ENCODE measurements at regions not wholly inside any gene's neighbourhood (a gene's known extent, or its start where the extent isn't known, plus 50 kb on each side); places are given as distances from the start of the nearest gene placed in this dataset.

DNA sequence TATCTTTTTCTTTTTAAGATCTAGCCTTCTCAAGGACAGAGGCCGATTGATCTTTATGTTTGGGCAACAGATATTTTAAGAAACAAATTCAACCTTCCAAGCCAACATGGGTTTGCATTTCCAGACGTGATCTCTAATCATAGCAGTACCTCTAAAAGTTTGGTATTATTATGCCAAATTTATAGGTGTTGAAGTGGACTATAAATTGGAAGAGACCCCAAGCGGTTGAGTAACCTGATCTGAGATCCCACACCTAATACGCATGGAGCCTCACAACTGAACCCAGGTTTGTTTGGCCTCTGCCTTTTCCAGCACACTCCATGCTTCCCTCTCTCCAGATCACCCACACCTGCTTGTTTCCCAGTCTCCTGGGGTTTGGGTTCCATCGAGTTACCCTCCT lies 116.5 kb downstream of the DDX1 start:
- H4K20me1 ChIP-seq (ENCODE audit: insufficient read depth, low read length): no peaks in the 10 kb centered on the region
- no peak for DNase-seq
- H3K4me3 ChIP-seq (ENCODE audit: low read length): no peak overlapping the region
- H3K9me2 ChIP-seq (replicated peaks; ENCODE audit: insufficient read depth, low read length): no peaks in the 10 kb centered on the region
- no peaks in the 10 kb centered on the region for H3K27me3 ChIP-seq (replicated peaks; ENCODE audit: insufficient read depth, low read length)
- no peak overlapping the region for H3K9ac ChIP-seq (ENCODE audit: low read length)
- TF ChIP-seq EZH2 (optimal IDR thresholded peaks at IDR 0.05; ENCODE audit: low read depth, low read length): no peak
- TF ChIP-seq EZH2phosphoT487 (IDR thresholded peaks at IDR 0.05; ENCODE audit: low read length): no peak
- no peak for TF ChIP-seq CTCF (IDR thresholded peaks at IDR 0.05; ENCODE audit: low read length)
- H3K79me2 ChIP-seq (ENCODE audit: low read length): no peaks in the 10 kb centered on the region
- no peaks in the 10 kb centered on the region for H3K9me3 ChIP-seq (replicated peaks; ENCODE audit: insufficient read depth, low read length)
- no peaks in the 10 kb centered on the region for H3K36me3 ChIP-seq (replicated peaks; ENCODE audit: insufficient read depth, low read length)
- no peak overlapping the region for H3K27ac ChIP-seq (ENCODE audit: low read length)
- H3F3A ChIP-seq (ENCODE audit: insufficient read depth, low read length): no peaks in the 10 kb centered on the region
- H2AFZ ChIP-seq (ENCODE audit: low read length): no peak overlapping the region
- H3K4me1 ChIP-seq (ENCODE audit: low read length): no peaks in the 10 kb centered on the region
- H3K4me2 ChIP-seq (ENCODE audit: low read depth, low read length): no peak overlapping the region

GRCh38 chr2:15708865-15709820 lies 117.5 kb downstream of the DDX1 start:
- no peaks in the 10 kb centered on the region for H3K9me2 ChIP-seq (replicated peaks; ENCODE audit: insufficient read depth, low read length)
- H3K9ac ChIP-seq (ENCODE audit: low read length): no peak overlapping the region
- H3K27me3 ChIP-seq (replicated peaks; ENCODE audit: insufficient read depth, low read length): no peaks in the 10 kb centered on the region
- H3K9me3 ChIP-seq (replicated peaks; ENCODE audit: insufficient read depth, low read length): no peaks in the 10 kb centered on the region
- no peaks in the 10 kb centered on the region for H4K20me1 ChIP-seq (ENCODE audit: insufficient read depth, low read length)
- H3F3A ChIP-seq (ENCODE audit: insufficient read depth, low read length): no peaks in the 10 kb centered on the region
- H2AFZ ChIP-seq (ENCODE audit: low read length): no peak overlapping the region
- no peaks in the 10 kb centered on the region for H3K79me2 ChIP-seq (ENCODE audit: low read length)
- H3K27ac ChIP-seq (ENCODE audit: low read length): no peak overlapping the region
- no peak overlapping the region for H3K4me3 ChIP-seq (ENCODE audit: low read length)
- no peak for DNase-seq
- no peaks in the 10 kb centered on the region for H3K4me1 ChIP-seq (ENCODE audit: low read length)
- no peaks in the 10 kb centered on the region for H3K36me3 ChIP-seq (replicated peaks; ENCODE audit: insufficient read depth, low read length)
- no peak overlapping the region for H3K4me2 ChIP-seq (ENCODE audit: low read depth, low read length)
- TF ChIP-seq EZH2 (optimal IDR thresholded peaks at IDR 0.05; ENCODE audit: low read depth, low read length) (no peak), EZH2phosphoT487 (IDR thresholded peaks at IDR 0.05; ENCODE audit: low read length) (no peak), CTCF (IDR thresholded peaks at IDR 0.05; ENCODE audit: low read length) (no peak)

GRCh38 chr2:15711126-15711860 lies 119.6 kb downstream of the DDX1 start:
- no peaks in the 10 kb centered on the region for H3K4me1 ChIP-seq (ENCODE audit: low read length)
- no peak for TF ChIP-seq EZH2 (optimal IDR thresholded peaks at IDR 0.05; ENCODE audit: low read depth, low read length)
- TF ChIP-seq CTCF (IDR thresholded peaks at IDR 0.05; ENCODE audit: low read length): no peak
- TF ChIP-seq EZH2phosphoT487 (IDR thresholded peaks at IDR 0.05; ENCODE audit: low read length): no peak
- H3K79me2 ChIP-seq (ENCODE audit: low read length): no peaks in the 10 kb centered on the region
- no peaks in the 10 kb centered on the region for H3K9me2 ChIP-seq (replicated peaks; ENCODE audit: insufficient read depth, low read length)
- no peaks in the 10 kb centered on the region for H3K27me3 ChIP-seq (replicated peaks; ENCODE audit: insufficient read depth, low read length)
- DNase-seq: no peak
- no peak overlapping the region for H3K4me3 ChIP-seq (ENCODE audit: low read length)
- no peaks in the 10 kb centered on the region for H3K9me3 ChIP-seq (replicated peaks; ENCODE audit: insufficient read depth, low read length)
- no peak overlapping the region for H3K4me2 ChIP-seq (ENCODE audit: low read depth, low read length)
- H2AFZ ChIP-seq (ENCODE audit: low read length): no peak overlapping the region
- H4K20me1 ChIP-seq (ENCODE audit: insufficient read depth, low read length): no peaks in the 10 kb centered on the region
- no peak overlapping the region for H3K9ac ChIP-seq (ENCODE audit: low read length)
- H3K36me3 ChIP-seq (replicated peaks; ENCODE audit: insufficient read depth, low read length): no peaks in the 10 kb centered on the region
- H3F3A ChIP-seq (ENCODE audit: insufficient read depth, low read length): no peaks in the 10 kb centered on the region
- no peak overlapping the region for H3K27ac ChIP-seq (ENCODE audit: low read length)
